ENCODE measurements at regions not wholly inside any gene's neighbourhood (a gene's known extent, or its start where the extent isn't known, plus 50 kb on each side); places are given as distances from the start of the nearest gene placed in this dataset.

- no peak for DNase-seq (ENCODE audit: low read depth in 1 of 2, low spot score in 1 of 2)
- Histone ChIP-seq H3K27me3 (ENCODE audit: insufficient read depth, poor library complexity, severe bottlenecking) (no peaks in the 10 kb centered on the region), H3K27ac (replicated peaks) (no peak overlapping the region), H3K4me3 (replicated peaks; ENCODE audit: insufficient read depth, low read length) (no peak overlapping the region)
- TF ChIP-seq REST (IDR thresholded peaks at IDR 0.05; ENCODE audit: insufficient replicate concordance, low read depth) (no peak), SPI1 (IDR thresholded peaks at IDR 0.05; ENCODE audit: borderline replicate concordance, low read depth) (no peak), GABPA (IDR thresholded peaks at IDR 0.05; ENCODE audit: low read depth) (no peak), POLR2AphosphoS5 (IDR thresholded peaks at IDR 0.05; ENCODE audit: low read depth) (no peak)
- TF ChIP-seq, protein P1, sequence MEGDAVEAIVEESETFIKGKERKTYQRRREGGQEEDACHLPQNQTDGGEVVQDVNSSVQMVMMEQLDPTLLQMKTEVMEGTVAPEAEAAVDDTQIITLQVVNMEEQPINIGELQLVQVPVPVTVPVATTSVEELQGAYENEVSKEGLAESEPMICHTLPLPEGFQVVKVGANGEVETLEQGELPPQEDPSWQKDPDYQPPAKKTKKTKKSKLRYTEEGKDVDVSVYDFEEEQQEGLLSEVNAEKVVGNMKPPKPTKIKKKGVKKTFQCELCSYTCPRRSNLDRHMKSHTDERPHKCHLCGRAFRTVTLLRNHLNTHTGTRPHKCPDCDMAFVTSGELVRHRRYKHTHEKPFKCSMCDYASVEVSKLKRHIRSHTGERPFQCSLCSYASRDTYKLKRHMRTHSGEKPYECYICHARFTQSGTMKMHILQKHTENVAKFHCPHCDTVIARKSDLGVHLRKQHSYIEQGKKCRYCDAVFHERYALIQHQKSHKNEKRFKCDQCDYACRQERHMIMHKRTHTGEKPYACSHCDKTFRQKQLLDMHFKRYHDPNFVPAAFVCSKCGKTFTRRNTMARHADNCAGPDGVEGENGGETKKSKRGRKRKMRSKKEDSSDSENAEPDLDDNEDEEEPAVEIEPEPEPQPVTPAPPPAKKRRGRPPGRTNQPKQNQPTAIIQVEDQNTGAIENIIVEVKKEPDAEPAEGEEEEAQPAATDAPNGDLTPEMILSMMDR (IDR thresholded peaks at IDR 0.05; ENCODE audit: insufficient read depth, low read length), result no peak
These were observed 609.7 kb downstream of the TLL1 start for GRCh38 chr4:166482758-166483157.

- H3K27ac ChIP-seq (replicated peaks), result no peak overlapping the region
- no peak for DNase-seq (ENCODE audit: low read depth in 1 of 2, low spot score in 1 of 2)
- TF ChIP-seq SPI1 (IDR thresholded peaks at IDR 0.05; ENCODE audit: borderline replicate concordance, low read depth) (no peak), REST (IDR thresholded peaks at IDR 0.05; ENCODE audit: insufficient replicate concordance, low read depth) (no peak), GABPA (IDR thresholded peaks at IDR 0.05; ENCODE audit: low read depth) (no peak), POLR2AphosphoS5 (IDR thresholded peaks at IDR 0.05; ENCODE audit: low read depth) (no peak)
- TF ChIP-seq, protein P1 (IDR thresholded peaks at IDR 0.05; ENCODE audit: insufficient read depth, low read length), result no peak
- no peak overlapping the region for H3K4me3 ChIP-seq (replicated peaks; ENCODE audit: insufficient read depth, low read length)
- H3K27me3 ChIP-seq (ENCODE audit: insufficient read depth, poor library complexity, severe bottlenecking), result no peaks in the 10 kb centered on the region
These were observed 618.6 kb downstream of the TLL1 start for GRCh38 chr4:166491635-166492034.

DNA sequence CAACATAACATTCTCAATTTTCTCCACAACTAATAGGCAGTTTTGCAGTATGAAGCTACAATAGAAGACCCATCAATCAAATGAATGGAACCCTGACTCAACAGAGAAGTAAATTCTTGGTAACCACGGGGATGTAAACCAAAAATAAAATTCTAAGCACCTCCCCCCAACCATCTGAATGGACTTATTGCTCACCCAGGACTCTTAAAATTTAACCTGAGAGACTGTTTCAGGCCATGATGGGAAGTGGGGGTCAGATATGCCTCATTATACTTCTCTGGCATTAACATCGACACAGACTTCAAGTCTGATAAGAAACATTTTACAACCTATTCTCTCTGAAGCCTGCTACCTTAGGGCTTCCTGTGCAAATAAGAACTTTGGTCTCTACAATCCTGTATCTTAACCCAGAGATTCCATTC is 620.9 kb downstream of the TLL1 start:
- DNase-seq (ENCODE audit: low read depth in 1 of 2, low spot score in 1 of 2), result no peak
- TF ChIP-seq POLR2AphosphoS5 (IDR thresholded peaks at IDR 0.05; ENCODE audit: low read depth) (no peak), GABPA (IDR thresholded peaks at IDR 0.05; ENCODE audit: low read depth) (no peak), REST (IDR thresholded peaks at IDR 0.05; ENCODE audit: insufficient replicate concordance, low read depth) (no peak), SPI1 (IDR thresholded peaks at IDR 0.05; ENCODE audit: borderline replicate concordance, low read depth) (no peak)
- TF ChIP-seq, protein P1 (IDR thresholded peaks at IDR 0.05; ENCODE audit: insufficient read depth, low read length), result no peak
- Histone ChIP-seq H3K27ac (replicated peaks) (no peak overlapping the region), H3K4me3 (replicated peaks; ENCODE audit: insufficient read depth, low read length) (no peak overlapping the region), H3K27me3 (ENCODE audit: insufficient read depth, poor library complexity, severe bottlenecking) (no peaks in the 10 kb centered on the region)

All from HL-60 (cell line).